Nephron progenitor cell (in vitro differentiated cells): ENCODE measurements at regions not wholly inside any gene's neighbourhood (a gene's known extent, or its start where the extent isn't known, plus 50 kb on each side); places are given as distances from the start of the nearest gene placed in this dataset.

Experiments
- DNase-seq: peaks from one replicate; pipeline ENCODE4 v3.0.0; 2021
- H3K27ac Mint-ChIP-seq: 2 replicates; pipeline ENCODE4 v1.8.0; 2021; ENCODE audit warnings: mild to moderate bottlenecking, moderate library complexity, mixed read lengths
- H3K27me3 Mint-ChIP-seq: 2 replicates; pipeline ENCODE4 v1.8.0; 2021; ENCODE audit warnings: mild to moderate bottlenecking, low read depth, mixed read lengths; ENCODE audit not compliant: poor library complexity
- H3K36me3 Mint-ChIP-seq: 2 replicates; pipeline ENCODE4 v1.8.0; 2021; ENCODE audit warnings: low read depth, mixed read lengths
- H3K4me1 Mint-ChIP-seq: 2 replicates; pipeline ENCODE4 v1.8.0; 2021; ENCODE audit warnings: mixed read lengths
- H3K4me3 Mint-ChIP-seq: 2 replicates; pipeline ENCODE4 v1.8.0; 2021; ENCODE audit warnings: mild to moderate bottlenecking, moderate library complexity, mixed read lengths
- H3K9me3 Mint-ChIP-seq: 2 replicates; pipeline ENCODE4 v1.8.0; 2021; ENCODE audit warnings: mild to moderate bottlenecking, moderate library complexity, mixed read lengths
- TF ChIP-seq, protein P1 (sequence below): fragments of 200-600 bp; sonication (generic); IDR thresholded peaks from 2 replicates; pipeline ENCODE4 v1.5.0; 2021; ENCODE audit warnings: antibody characterized with exemption

DNA sequence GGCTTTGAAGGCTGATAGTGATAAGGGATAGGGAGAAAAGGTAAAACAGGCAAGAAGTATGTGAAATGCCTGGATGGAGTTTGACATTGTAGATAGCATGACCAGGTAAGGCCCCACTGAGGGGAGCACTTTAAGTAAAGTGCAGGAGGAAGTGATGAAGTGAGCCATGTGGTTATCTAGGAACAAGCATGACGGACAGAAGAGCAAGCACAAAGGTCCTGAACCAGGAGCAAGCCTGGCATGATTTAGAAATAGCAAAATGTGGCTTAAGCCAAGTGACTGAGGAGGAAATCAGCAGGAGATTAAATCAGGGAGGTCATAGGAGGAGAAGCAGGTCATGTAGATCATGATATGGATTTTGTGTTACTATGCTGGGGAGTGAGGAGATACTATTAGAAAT lies 129.2 kb downstream of the GLUL start:
- peaks cover 6% of the 10 kb centered on the region for H3K27me3 Mint-ChIP-seq
- no peak for DNase-seq
- peaks cover 16% of the 10 kb centered on the region for H3K4me1 Mint-ChIP-seq
- TF ChIP-seq, protein P1, sequence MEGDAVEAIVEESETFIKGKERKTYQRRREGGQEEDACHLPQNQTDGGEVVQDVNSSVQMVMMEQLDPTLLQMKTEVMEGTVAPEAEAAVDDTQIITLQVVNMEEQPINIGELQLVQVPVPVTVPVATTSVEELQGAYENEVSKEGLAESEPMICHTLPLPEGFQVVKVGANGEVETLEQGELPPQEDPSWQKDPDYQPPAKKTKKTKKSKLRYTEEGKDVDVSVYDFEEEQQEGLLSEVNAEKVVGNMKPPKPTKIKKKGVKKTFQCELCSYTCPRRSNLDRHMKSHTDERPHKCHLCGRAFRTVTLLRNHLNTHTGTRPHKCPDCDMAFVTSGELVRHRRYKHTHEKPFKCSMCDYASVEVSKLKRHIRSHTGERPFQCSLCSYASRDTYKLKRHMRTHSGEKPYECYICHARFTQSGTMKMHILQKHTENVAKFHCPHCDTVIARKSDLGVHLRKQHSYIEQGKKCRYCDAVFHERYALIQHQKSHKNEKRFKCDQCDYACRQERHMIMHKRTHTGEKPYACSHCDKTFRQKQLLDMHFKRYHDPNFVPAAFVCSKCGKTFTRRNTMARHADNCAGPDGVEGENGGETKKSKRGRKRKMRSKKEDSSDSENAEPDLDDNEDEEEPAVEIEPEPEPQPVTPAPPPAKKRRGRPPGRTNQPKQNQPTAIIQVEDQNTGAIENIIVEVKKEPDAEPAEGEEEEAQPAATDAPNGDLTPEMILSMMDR = no peak
- H3K36me3 Mint-ChIP-seq = no peaks in the 10 kb centered on the region
- H3K4me3 Mint-ChIP-seq = no peak overlapping the region
- no peaks in the 10 kb centered on the region for H3K9me3 Mint-ChIP-seq
- H3K27ac Mint-ChIP-seq = peak overlapping the region; percentile 15

DNA sequence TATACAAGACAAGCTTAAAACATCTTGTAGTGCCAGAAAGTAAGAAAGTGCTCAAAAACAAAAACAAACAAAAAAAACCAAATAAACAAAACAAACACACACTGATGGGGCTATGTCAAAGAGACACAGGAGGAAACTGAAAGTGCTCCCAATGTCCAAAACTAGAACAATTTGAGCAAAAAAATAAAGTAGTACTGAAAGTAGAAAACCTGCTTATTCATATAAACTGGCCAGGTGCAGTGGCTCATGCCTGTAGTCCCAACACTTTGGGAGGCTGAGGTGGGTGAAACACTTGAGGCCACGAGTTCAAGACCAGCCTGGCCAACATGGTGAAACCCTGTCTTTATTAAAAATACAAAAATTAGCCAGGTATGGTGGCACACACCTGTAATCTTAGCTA lies 129.9 kb downstream of the GLUL start:
- H3K27ac Mint-ChIP-seq = no peak overlapping the region
- TF ChIP-seq, protein P1 = no peak
- no peak overlapping the region for H3K4me3 Mint-ChIP-seq
- DNase-seq = no peak
- no peaks in the 10 kb centered on the region for H3K36me3 Mint-ChIP-seq
- peaks cover 16% of the 10 kb centered on the region for H3K4me1 Mint-ChIP-seq
- no peaks in the 10 kb centered on the region for H3K9me3 Mint-ChIP-seq
- peaks cover 6% of the 10 kb centered on the region for H3K27me3 Mint-ChIP-seq

DNA sequence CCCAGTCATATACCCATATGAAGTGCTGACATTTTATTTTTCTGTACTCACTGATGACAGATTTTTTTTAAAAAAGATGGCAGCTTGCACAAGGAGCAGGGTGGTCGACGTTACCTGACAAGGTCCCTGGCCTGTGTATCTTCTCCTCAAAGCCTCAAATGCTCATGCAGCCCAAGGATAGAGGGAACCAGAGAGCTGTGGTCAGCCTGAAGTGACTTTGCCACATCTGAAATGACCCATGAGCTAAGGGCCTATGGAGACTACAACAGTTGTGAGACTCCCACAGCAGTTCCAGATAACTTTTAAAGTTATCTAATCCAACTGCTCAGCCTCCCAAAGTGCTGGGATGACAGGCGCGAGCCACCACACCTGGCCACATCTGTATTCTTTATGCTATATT lies 131.1 kb downstream of the GLUL start:
- no peak overlapping the region for H3K4me3 Mint-ChIP-seq
- no peaks in the 10 kb centered on the region for H3K36me3 Mint-ChIP-seq
- peaks cover 6% of the 10 kb centered on the region for H3K27me3 Mint-ChIP-seq
- no peak overlapping the region for H3K27ac Mint-ChIP-seq
- peaks cover 11% of the 10 kb centered on the region for H3K4me1 Mint-ChIP-seq
- no peaks in the 10 kb centered on the region for H3K9me3 Mint-ChIP-seq
- TF ChIP-seq, protein P1 = no peak
- DNase-seq = no peak

GRCh38 chr1:182259968-182260367 lies 131.6 kb downstream of the GLUL start:
- H3K9me3 Mint-ChIP-seq = no peaks in the 10 kb centered on the region
- no peaks in the 10 kb centered on the region for H3K36me3 Mint-ChIP-seq
- DNase-seq = no peak
- H3K27me3 Mint-ChIP-seq = peaks cover 6% of the 10 kb centered on the region
- no peak overlapping the region for H3K27ac Mint-ChIP-seq
- TF ChIP-seq, protein P1 = no peak
- H3K4me3 Mint-ChIP-seq = no peak overlapping the region
- peaks cover 11% of the 10 kb centered on the region for H3K4me1 Mint-ChIP-seq

GRCh38 chr1:182259229-182259872 lies 132.2 kb downstream of the GLUL start:
- no peak overlapping the region for H3K4me3 Mint-ChIP-seq

More at GRCh38 chr1:182259229-182259872, 132.2 kb downstream of the GLUL start:
- TF ChIP-seq, protein P1 = no peak
- DNase-seq = no peak
- Mint-ChIP-seq H3K27ac (no peak overlapping the region), H3K9me3 (no peaks in the 10 kb centered on the region), H3K4me1 (peaks cover 11% of the 10 kb centered on the region), H3K36me3 (no peaks in the 10 kb centered on the region), H3K27me3 (peaks cover 8% of the 10 kb centered on the region)
